Esophagus squamous epithelium (tissue), 4 donors: ENCODE measurements at regions not wholly inside any gene's neighbourhood (a gene's known extent, or its start where the extent isn't known, plus 50 kb on each side); places are given as distances from the start of the nearest gene placed in this dataset.

Experiments used
- CTCF ChIP-seq, 6 experiments: fragments of 450-650 bp in 4 of 6; fragments of 200-600 bp in 2 of 6; sonication (generic) in 2 of 6; IDR thresholded peaks; one replicate each; pipeline ENCODE4 v1.5.1; 2016 to 2019; ENCODE audit warnings: antibody characterized with exemption in 6 of 6, mild to moderate bottlenecking in 4 of 6, moderate library complexity in 4 of 6
- POLR2A ChIP-seq, 4 donors: fragments of 450-650 bp; IDR thresholded peaks; one replicate each; pipeline ENCODE4 v1.6.1; 2017; ENCODE audit warnings: antibody characterized with exemption in 4 of 4, mild to moderate bottlenecking in 4 of 4, moderate library complexity in 3 of 4

- TF ChIP-seq CTCF (IDR thresholded peaks at IDR 0.05) (no peak), POLR2A (IDR thresholded peaks at IDR 0.05) (no peak)
These were observed 663.0 kb upstream of the AGA start for GRCh38 chr4:178105242-178105641.
